ENCODE measurements at regions not wholly inside any gene's neighbourhood (a gene's known extent, or its start where the extent isn't known, plus 50 kb on each side); places are given as distances from the start of the nearest gene placed in this dataset.

DNA sequence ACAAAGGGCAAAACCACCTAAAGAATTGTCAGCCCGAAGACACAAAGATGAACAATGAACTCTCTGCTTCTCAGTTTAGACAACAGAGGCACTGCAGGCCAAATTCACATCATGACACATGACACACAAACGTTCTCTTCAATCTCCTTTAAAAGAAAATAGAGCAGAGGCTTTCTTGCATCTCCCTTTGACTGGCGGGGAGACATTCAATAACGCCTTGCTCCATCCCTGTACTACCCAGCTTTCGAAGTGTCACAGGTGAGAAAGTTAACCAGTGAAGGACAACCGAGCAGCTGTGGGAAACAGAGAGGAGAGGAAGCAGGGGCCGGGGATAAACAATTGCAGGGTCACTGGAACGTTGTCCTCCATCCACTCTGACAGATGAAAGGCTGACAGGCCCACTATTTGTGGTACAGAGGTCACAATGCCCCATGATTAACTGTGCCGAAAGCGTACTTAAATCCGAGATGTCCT, 130.8 kb downstream of the PHLDA1 start (continued):
- TF ChIP-seq, protein P1, sequence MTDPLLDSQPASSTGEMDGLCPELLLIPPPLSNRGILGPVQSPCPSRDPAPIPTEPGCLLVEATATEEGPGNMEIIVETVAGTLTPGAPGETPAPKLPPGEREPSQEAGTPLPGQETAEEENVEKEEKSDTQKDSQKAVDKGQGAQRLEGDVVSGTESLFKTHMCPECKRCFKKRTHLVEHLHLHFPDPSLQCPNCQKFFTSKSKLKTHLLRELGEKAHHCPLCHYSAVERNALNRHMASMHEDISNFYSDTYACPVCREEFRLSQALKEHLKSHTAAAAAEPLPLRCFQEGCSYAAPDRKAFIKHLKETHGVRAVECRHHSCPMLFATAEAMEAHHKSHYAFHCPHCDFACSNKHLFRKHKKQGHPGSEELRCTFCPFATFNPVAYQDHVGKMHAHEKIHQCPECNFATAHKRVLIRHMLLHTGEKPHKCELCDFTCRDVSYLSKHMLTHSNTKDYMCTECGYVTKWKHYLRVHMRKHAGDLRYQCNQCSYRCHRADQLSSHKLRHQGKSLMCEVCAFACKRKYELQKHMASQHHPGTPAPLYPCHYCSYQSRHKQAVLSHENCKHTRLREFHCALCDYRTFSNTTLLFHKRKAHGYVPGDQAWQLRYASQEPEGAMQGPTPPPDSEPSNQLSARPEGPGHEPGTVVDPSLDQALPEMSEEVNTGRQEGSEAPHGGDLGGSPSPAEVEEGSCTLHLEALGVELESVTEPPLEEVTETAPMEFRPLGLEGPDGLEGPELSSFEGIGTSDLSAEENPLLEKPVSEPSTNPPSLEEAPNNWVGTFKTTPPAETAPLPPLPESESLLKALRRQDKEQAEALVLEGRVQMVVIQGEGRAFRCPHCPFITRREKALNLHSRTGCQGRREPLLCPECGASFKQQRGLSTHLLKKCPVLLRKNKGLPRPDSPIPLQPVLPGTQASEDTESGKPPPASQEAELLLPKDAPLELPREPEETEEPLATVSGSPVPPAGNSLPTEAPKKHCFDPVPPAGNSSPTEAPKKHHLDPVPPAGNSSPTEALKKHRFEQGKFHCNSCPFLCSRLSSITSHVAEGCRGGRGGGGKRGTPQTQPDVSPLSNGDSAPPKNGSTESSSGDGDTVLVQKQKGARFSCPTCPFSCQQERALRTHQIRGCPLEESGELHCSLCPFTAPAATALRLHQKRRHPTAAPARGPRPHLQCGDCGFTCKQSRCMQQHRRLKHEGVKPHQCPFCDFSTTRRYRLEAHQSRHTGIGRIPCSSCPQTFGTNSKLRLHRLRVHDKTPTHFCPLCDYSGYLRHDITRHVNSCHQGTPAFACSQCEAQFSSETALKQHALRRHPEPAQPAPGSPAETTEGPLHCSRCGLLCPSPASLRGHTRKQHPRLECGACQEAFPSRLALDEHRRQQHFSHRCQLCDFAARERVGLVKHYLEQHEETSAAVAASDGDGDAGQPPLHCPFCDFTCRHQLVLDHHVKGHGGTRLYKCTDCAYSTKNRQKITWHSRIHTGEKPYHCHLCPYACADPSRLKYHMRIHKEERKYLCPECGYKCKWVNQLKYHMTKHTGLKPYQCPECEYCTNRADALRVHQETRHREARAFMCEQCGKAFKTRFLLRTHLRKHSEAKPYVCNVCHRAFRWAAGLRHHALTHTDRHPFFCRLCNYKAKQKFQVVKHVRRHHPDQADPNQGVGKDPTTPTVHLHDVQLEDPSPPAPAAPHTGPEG (CRISPR knock-in tag; IDR thresholded peaks at IDR 0.05) = no peak; the same call in 1 of the 2 replicates
- TF ChIP-seq ESRRA (CRISPR knock-in tag; IDR thresholded peaks at IDR 0.05; ENCODE audit: low read depth) (peak; percentile 92), MED8 (CRISPR knock-in tag; IDR thresholded peaks at IDR 0.05; ENCODE audit: insufficient replicate concordance) (no peak), ARNTL (CRISPR knock-in tag; IDR thresholded peaks at IDR 0.05) (no peak; the same call in 1 of the 2 replicates), ZNF230 (CRISPR knock-in tag; IDR thresholded peaks at IDR 0.05) (no peak), ZC3H4 (CRISPR knock-in tag; IDR thresholded peaks at IDR 0.05; ENCODE audit: borderline replicate concordance) (no peak), SRSF1 (optimal IDR thresholded peaks at IDR 0.05; ENCODE audit: low read depth, low read length) (no peak), RELA (CRISPR knock-in tag; IDR thresholded peaks at IDR 0.05) (no peak), ZNF614 (CRISPR knock-in tag; IDR thresholded peaks at IDR 0.05; ENCODE audit: borderline replicate concordance) (peak; percentile 79; the same call in 1 of the 2 replicates), SETDB1 (CRISPR knock-in tag; IDR thresholded peaks at IDR 0.05; ENCODE audit: borderline replicate concordance) (no peak), MAF1 (CRISPR knock-in tag; IDR thresholded peaks at IDR 0.05; ENCODE audit: borderline replicate concordance) (0 out of 2 replicates have a peak, but pooled peaks have one; percentile 25), ZNF629 (CRISPR knock-in tag; conservative IDR thresholded peaks at IDR 0.05) (no peak), ZNF329 (CRISPR knock-in tag; IDR thresholded peaks at IDR 0.05; ENCODE audit: low read depth) (no peak)
- TF ChIP-seq, protein P2, sequence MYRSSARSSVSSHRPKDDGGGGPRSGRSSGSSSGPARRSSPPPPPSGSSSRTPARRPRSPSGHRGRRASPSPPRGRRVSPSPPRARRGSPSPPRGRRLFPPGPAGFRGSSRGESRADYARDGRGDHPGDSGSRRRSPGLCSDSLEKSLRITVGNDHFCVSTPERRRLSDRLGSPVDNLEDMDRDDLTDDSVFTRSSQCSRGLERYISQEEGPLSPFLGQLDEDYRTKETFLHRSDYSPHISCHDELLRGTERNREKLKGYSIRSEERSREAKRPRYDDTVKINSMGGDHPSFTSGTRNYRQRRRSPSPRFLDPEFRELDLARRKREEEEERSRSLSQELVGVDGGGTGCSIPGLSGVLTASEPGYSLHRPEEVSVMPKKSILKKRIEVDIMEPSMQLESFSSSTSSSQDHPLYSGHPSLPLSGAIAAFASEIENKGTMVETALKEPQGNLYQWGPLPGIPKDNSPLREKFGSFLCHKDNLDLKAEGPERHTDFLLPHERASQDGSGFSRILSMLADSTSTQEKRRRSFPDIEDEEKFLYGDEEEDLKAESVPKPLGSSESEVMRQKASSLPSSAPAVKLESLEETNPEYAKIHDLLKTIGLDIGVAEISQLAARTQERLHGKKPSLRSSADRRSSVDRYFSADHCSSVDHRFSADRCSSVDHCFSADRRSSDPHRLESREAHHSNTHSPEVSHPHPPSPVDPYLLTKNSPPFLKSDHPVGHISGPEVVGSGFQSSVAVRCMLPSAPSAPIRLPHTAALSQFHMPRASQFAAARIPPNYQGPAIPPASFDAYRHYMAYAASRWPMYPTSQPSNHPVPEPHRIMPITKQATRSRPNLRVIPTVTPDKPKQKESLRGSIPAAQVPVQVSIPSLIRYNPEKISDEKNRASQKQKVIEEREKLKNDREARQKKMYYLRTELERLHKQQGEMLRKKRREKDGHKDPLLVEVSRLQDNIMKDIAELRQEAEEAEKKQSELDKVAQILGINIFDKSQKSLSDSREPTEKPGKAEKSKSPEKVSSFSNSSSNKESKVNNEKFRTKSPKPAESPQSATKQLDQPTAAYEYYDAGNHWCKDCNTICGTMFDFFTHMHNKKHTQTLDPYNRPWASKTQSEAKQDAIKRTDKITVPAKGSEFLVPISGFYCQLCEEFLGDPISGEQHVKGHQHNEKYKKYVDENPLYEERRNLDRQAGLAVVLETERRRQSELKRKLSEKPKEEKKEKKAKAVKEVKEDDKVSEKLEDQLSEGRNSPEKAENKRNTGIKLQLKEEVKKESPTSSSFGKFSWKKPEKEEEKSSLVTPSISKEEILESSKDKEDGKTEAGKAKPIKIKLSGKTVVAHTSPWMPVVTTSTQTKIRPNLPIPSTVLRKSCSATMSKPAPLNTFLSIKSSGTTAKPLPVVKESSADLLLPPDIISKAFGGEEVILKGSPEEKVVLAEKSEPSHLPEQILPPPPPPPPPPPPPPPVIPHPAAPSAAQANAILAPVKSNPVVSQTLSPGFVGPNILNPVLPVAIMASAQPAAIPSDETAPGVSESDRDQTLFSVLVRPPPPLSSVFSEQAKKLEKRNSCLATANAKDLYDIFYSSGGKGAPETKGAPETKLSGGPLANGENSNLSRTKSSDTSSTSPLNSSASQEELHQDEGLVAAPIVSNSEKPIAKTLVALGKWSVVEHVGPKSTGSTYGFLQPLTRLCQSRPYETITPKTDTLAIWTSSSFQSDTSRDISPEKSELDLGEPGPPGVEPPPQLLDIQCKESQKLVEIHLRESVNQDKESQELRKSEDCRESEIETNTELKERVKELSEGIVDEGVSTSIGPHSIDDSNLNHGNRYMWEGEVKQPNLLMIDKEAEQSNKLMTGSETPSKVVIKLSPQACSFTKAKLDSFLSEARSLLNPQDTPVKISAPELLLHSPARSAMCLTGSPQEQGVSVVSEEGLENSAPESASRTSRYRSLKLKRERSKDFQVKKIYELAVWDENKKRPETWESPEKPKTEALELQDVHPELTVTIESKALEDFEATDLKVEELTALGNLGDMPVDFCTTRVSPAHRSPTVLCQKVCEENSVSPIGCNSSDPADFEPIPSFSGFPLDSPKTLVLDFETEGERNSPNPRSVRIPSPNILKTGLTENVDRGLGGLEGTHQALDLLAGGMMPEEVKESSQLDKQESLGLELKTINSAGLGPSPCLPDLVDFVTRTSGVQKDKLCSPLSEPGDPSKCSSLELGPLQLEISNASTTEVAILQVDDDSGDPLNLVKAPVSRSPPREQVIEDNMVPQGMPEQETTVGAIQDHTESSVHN (CRISPR knock-in tag; IDR thresholded peaks at IDR 0.05) = no peak
- TF ChIP-seq, protein P3, sequence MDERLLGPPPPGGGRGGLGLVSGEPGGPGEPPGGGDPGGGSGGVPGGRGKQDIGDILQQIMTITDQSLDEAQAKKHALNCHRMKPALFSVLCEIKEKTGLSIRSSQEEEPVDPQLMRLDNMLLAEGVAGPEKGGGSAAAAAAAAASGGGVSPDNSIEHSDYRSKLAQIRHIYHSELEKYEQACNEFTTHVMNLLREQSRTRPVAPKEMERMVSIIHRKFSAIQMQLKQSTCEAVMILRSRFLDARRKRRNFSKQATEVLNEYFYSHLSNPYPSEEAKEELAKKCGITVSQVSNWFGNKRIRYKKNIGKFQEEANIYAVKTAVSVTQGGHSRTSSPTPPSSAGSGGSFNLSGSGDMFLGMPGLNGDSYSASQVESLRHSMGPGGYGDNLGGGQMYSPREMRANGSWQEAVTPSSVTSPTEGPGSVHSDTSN (CRISPR knock-in tag; IDR thresholded peaks at IDR 0.05) = peak; percentile 64
